H1 (cell line): ENCODE measurements at regions not wholly inside any gene's neighbourhood (a gene's known extent, or its start where the extent isn't known, plus 50 kb on each side); places are given as distances from the start of the nearest gene placed in this dataset.

ENCODE experiments used
- ATF3 ChIP-seq: IDR thresholded peaks from 2 replicates; pipeline ENCODE4 v1.6.1; 2011; ENCODE audit warnings: low read depth, mild to moderate bottlenecking, low read length; ENCODE audit not compliant: insufficient read depth
- CBX5 ChIP-seq: fragments of 300-800, 300-1000 bp; sonication (generic); IDR thresholded peaks from 2 replicates; pipeline ENCODE4 v1.7.1; 2016; ENCODE audit warnings: antibody characterized with exemption, low read length, low read depth
- GABPA ChIP-seq: IDR thresholded peaks from 2 replicates; pipeline ENCODE4 v1.6.1; 2011; ENCODE audit warnings: mild to moderate bottlenecking, low read length, moderate library complexity, borderline replicate concordance; ENCODE audit not compliant: insufficient read depth
- GTF2F1 ChIP-seq: IDR thresholded peaks from 2 replicates; pipeline ENCODE4 v1.6.1; 2012; ENCODE audit warnings: low read depth, low read length, improper control_type of control experiment, borderline replicate concordance
- JUN ChIP-seq: IDR thresholded peaks from 2 replicates; pipeline ENCODE4 v1.6.1; 2011; ENCODE audit warnings: low read depth, mild to moderate bottlenecking, improper control_type of control experiment, low read length
- POLR2A ChIP-seq, 2 experiments: IDR thresholded peaks; 1 replicate in 1 of 2; 2 replicates in 1 of 2; pipeline ENCODE4 v1.6.1; 2011; ENCODE audit warnings: low read depth in 2 of 2, low read length in 2 of 2, mild to moderate bottlenecking in 2 of 2; ENCODE audit errors: control extremely low read depth in 1 of 2
- RAD21 ChIP-seq, 2 experiments: IDR thresholded peaks in 1 of 2; conservative IDR thresholded peaks in 1 of 2; 2 replicates each; pipeline ENCODE4 v1.6.1; 2011; ENCODE audit warnings: low read depth in 2 of 2, low read length in 2 of 2, improper control_type of control experiment in 1 of 2, inconsistent platforms in 1 of 2, mild to moderate bottlenecking in 1 of 2, moderate library complexity in 1 of 2
- RBBP5 ChIP-seq: IDR thresholded peaks from 2 replicates; pipeline ENCODE4 v1.7.1; 2012; ENCODE audit warnings: low read depth, mild to moderate bottlenecking, inconsistent platforms, low read length, moderate library complexity, borderline replicate concordance
- SIN3A ChIP-seq, 2 experiments: IDR thresholded peaks in 1 of 2; conservative IDR thresholded peaks in 1 of 2; 2 replicates each; pipeline ENCODE4 v1.6.1; 2011 to 2012; ENCODE audit warnings: low read length in 2 of 2, improper control_type of control experiment in 1 of 2, low read depth in 1 of 2, mild to moderate bottlenecking in 1 of 2
- TAF1 ChIP-seq: IDR thresholded peaks from 2 replicates; pipeline ENCODE4 v1.6.1; 2011; ENCODE audit warnings: mild to moderate bottlenecking, low read depth, low read length
- ZNF274 ChIP-seq: IDR thresholded peaks from 2 replicates; pipeline ENCODE4 v1.7.0; 2012; ENCODE audit warnings: low read length, borderline replicate concordance; ENCODE audit errors: extremely low read depth
- TF ChIP-seq, protein P1 (sequence below), 3 experiments: IDR thresholded peaks; 1 replicate in 2 of 3; 2 replicates in 1 of 3; pipeline versions ENCODE4 v1.5.1 to v1.6.1; 2011; ENCODE audit warnings: low read length in 3 of 3, mild to moderate bottlenecking in 3 of 3, inconsistent platforms in 2 of 3, low read depth in 1 of 3, moderate library complexity in 1 of 3; ENCODE audit not compliant: insufficient read depth in 1 of 3; ENCODE audit errors: control extremely low read depth in 1 of 3
- TF ChIP-seq, protein P2 (sequence below): IDR thresholded peaks from 2 replicates; pipeline ENCODE4 v1.6.1; 2012; ENCODE audit warnings: inconsistent platforms
- TF ChIP-seq, protein P3 (sequence below): IDR thresholded peaks from 2 replicates; pipeline ENCODE4 v1.6.1; 2012; ENCODE audit warnings: inconsistent platforms

- TF ChIP-seq, protein P1, sequence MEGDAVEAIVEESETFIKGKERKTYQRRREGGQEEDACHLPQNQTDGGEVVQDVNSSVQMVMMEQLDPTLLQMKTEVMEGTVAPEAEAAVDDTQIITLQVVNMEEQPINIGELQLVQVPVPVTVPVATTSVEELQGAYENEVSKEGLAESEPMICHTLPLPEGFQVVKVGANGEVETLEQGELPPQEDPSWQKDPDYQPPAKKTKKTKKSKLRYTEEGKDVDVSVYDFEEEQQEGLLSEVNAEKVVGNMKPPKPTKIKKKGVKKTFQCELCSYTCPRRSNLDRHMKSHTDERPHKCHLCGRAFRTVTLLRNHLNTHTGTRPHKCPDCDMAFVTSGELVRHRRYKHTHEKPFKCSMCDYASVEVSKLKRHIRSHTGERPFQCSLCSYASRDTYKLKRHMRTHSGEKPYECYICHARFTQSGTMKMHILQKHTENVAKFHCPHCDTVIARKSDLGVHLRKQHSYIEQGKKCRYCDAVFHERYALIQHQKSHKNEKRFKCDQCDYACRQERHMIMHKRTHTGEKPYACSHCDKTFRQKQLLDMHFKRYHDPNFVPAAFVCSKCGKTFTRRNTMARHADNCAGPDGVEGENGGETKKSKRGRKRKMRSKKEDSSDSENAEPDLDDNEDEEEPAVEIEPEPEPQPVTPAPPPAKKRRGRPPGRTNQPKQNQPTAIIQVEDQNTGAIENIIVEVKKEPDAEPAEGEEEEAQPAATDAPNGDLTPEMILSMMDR (IDR thresholded peaks at IDR 0.05; ENCODE audit: control extremely low read depth in 1 of 3, insufficient read depth in 1 of 3, low read depth in 1 of 3, low read length in 3 of 3) = no peak
- TF ChIP-seq TAF1 = no peak
- no peak for TF ChIP-seq SIN3A (conservative IDR thresholded peaks at IDR 0.05 in 1 of 2, IDR thresholded peaks at IDR 0.05 in 1 of 2; ENCODE audit: low read depth in 1 of 2, low read length in 2 of 2)
- TF ChIP-seq POLR2A (IDR thresholded peaks at IDR 0.05; ENCODE audit: control extremely low read depth in 1 of 2, low read depth in 2 of 2, low read length in 2 of 2) = no peak
- TF ChIP-seq GABPA = no peak
- TF ChIP-seq JUN = no peak
- TF ChIP-seq, protein P2, sequence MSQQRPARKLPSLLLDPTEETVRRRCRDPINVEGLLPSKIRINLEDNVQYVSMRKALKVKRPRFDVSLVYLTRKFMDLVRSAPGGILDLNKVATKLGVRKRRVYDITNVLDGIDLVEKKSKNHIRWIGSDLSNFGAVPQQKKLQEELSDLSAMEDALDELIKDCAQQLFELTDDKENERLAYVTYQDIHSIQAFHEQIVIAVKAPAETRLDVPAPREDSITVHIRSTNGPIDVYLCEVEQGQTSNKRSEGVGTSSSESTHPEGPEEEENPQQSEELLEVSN = no peak
- no peak for TF ChIP-seq GTF2F1
- no peak for TF ChIP-seq ZNF274
- TF ChIP-seq CBX5 = no peak
- TF ChIP-seq, protein P3, sequence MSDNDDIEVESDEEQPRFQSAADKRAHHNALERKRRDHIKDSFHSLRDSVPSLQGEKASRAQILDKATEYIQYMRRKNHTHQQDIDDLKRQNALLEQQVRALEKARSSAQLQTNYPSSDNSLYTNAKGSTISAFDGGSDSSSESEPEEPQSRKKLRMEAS = no peak
- TF ChIP-seq ATF3 = no peak
- TF ChIP-seq RBBP5 = no peak
- no peak for TF ChIP-seq RAD21 (IDR thresholded peaks at IDR 0.05 in 1 of 2, conservative IDR thresholded peaks at IDR 0.05 in 1 of 2; ENCODE audit: low read depth in 2 of 2, low read length in 2 of 2)
Observed at GRCh38 chr3:144127014-144127413, 155.4 kb downstream of the DIPK2A start.
